Endothelial cell of umbilical vein (primary cell): ENCODE measurements at regions not wholly inside any gene's neighbourhood (a gene's known extent, or its start where the extent isn't known, plus 50 kb on each side); places are given as distances from the start of the nearest gene placed in this dataset.

ENCODE experiments used
- CTCF ChIP-seq, 2 donors: IDR thresholded peaks; 1 replicate in 1 of 2; 2 replicates in 1 of 2; pipeline ENCODE4 v1.5.1; 2011; ENCODE audit warnings: low read length in 2 of 2, mild to moderate bottlenecking in 2 of 2, moderate library complexity in 2 of 2, control low read depth in 1 of 2, inconsistent platforms in 1 of 2, low read depth in 1 of 2; ENCODE audit not compliant: insufficient read depth in 1 of 2; ENCODE audit errors: extremely low read depth in 1 of 2
- EZH2 ChIP-seq: IDR thresholded peaks from 2 replicates; pipeline ENCODE4 v1.6.1; 2012; ENCODE audit warnings: borderline replicate concordance, low read depth, mild to moderate bottlenecking, moderate library complexity, low read length, inconsistent platforms; ENCODE audit not compliant: severe bottlenecking
- FOS ChIP-seq: IDR thresholded peaks from 2 replicates; pipeline ENCODE4 v1.6.1; 2011; ENCODE audit warnings: mild to moderate bottlenecking, low read length, moderate library complexity, borderline replicate concordance; ENCODE audit not compliant: insufficient read depth
- JUN ChIP-seq: IDR thresholded peaks from 2 replicates; pipeline ENCODE4 v1.6.1; 2011; ENCODE audit warnings: borderline replicate concordance, low read depth; ENCODE audit not compliant: insufficient read length, insufficient read depth
- MAX ChIP-seq: IDR thresholded peaks from 2 replicates; pipeline ENCODE4 v1.6.1; 2011; ENCODE audit not compliant: insufficient read depth, insufficient read length
- MYC ChIP-seq: IDR thresholded peaks from one replicate; pipeline ENCODE4 v1.6.1; 2011; ENCODE audit warnings: mild to moderate bottlenecking, low read depth, low read length
- POLR2A ChIP-seq: IDR thresholded peaks from 2 replicates; pipeline ENCODE4 v1.6.1; 2012; ENCODE audit warnings: low read depth, mild to moderate bottlenecking, control low read depth, low read length
- POLR2AphosphoS5 ChIP-seq: IDR thresholded peaks from 2 replicates; pipeline ENCODE4 v1.6.1; 2012; ENCODE audit warnings: low read depth, mild to moderate bottlenecking, control low read depth, low read length, moderate library complexity; ENCODE audit not compliant: insufficient read depth

GRCh38 chr13:105333416-105333815, 1202.0 kb downstream of the EFNB2 start:
- TF ChIP-seq POLR2A (no peak), CTCF (IDR thresholded peaks at IDR 0.05; ENCODE audit: extremely low read depth in 1 of 2, insufficient read depth in 1 of 2, low read depth in 1 of 2, low read length in 2 of 2) (no peak), EZH2 (no peak), POLR2AphosphoS5 (no peak), MAX (no peak), MYC (no peak), FOS (no peak), JUN (no peak)
